GM21360 (cell line): ENCODE measurements at regions not wholly inside any gene's neighbourhood (a gene's known extent, or its start where the extent isn't known, plus 50 kb on each side); places are given as distances from the start of the nearest gene placed in this dataset.

Experiments
- ATAC-seq: cut with Tn5 transposase; IDR thresholded peaks from one replicate; pipeline ENCODE4 v1.9.1; 2021; ENCODE audit warnings: mild to moderate bottlenecking, moderate library complexity; ENCODE audit not compliant: unreplicated experiment

GRCh38 chr1:58861506-58861905 is 77.7 kb upstream of the JUN start:
- ATAC-seq = no peak

- ATAC-seq = no peak
Observed at GRCh38 chr1:58862728-58863385, 79.0 kb upstream of the JUN start.

DNA sequence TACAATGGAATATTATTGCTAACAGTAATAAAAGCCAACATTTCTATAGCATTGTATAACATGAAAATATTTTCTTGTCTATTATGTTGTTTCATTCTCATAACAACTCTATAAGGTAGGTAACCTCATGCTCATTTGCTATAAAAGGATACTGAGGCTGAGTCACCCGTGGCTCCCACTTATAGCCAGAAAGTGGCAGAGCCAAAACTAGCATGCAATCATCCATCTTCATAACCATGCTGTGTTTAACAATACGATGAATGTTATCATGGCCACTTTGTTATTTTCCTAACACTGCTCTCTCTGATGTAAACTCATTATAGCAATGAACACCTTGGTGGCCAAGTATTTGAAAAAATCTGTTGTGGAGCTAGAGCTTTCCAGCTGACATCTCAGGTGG is 80.8 kb upstream of the JUN start:
- no peak for ATAC-seq

- no peak for ATAC-seq
Observed at GRCh38 chr1:58866578-58866977, 82.7 kb upstream of the JUN start.

DNA sequence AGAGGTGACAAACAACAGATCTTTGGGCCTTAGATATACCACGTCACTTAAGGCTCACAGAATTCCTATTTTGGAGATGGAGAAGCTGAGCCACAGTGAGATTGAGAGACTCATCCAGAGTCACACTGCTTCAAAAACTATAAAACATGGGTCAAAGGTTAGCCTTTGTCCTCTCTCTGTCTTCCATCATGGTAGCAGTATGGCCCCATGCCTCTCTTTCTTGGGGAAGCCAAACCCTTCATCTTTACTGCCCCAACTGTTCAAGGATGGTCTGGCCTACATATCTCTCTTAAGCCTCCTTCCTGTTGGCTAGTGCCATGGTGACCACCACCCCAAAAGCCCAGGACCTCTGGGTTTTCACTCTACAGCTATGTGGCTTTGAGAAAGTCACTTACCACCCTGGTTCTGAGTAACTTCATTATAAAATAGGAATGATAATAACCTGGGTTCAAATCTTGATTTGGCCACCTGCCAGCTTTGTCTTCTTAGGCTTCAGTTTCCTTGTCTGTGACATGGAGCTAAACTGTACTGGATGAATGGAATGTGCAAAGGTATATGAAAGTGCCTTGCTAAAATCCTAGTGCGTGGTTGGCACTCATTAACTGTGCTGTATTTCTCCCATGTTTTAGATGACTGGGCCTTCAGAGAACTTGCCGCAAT is 85.9 kb upstream of the JUN start:
- no peak for ATAC-seq

GRCh38 chr1:58870298-58870676 is 86.4 kb upstream of the JUN start:
- no peak for ATAC-seq

DNA sequence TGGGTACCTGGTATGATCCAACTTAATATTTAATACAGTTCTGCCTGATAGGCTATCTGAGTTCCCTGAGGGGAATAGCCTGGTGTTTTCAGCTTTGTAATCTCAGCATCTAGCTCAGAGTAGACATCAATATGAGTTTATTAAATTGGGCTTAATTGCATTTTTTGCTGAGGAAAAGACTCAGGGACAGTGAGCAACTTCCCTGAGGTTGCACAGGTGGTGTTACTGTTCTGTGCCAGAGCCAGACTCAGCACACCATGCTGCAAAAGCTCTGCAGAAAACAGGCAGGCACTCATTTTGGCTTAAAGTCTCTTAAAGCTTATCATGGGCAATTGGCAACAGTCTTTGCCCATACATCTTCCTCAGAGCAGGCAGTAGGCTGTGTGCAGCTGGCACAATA is 90.5 kb upstream of the JUN start:
- no peak for ATAC-seq

DNA sequence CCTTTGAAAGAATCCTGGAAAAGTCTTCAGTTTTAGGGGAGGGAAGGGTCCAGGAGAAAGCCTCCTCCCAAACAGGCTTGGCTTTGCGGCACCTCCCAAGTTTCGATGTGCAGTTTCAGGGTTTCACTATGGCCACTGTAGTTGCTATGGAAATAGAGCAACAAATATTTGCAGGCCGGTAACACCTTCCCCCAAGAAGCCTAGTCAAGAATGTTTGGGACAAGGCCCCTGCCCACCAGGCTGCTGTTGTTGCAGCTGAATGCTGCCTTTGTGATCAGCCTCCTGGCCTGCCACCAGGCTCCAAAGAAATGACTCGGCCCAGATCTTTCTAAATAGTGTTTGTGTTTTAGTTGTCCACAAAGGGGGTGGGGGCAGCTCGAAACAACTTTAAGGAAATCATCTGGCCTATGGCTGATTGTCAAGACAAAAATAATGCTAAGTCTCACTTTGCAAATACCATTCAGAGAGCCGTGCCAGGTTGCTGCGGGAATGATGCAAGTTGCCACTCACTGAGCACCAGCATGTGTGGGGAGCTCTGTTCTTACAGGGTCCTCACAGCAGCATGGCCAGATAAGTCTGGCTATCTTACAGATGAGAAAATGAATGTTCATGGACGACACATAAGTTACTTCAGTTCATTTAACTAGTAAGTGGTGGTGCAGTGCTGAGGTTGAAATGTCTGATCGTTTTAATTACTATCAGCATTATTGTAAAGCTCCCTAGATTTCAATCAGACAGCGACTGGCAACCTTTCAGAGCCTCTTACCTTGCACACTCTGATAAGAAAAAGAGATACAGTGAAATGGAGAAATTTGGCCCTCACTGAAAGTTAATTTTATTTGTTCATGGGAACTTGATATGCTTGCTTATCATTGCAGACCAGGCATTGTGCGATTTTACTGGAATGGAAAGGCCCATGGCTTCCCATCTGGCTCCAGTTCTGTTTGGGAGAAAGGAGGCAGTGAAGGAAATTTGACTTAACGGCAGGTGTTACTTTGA is 91.2 kb upstream of the JUN start:
- no peak for ATAC-seq

DNA sequence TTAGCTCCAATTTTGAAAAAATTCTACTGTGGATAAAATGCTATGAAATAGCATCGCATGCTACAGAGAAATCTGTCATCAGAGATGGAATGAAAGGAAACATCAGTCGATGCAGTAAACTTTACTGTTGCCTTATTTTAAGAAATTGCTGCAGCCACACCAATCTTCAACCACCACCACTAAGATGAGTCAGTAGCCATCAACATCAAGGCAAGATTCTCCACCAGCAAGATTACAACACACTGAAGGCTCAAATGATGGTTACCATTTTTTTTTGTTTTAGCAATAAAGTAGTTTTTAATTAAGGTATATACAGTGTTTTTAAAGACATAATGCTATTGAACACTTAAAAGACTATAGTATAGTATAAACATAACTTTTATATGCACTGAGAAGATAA is 95.6 kb upstream of the JUN start:
- ATAC-seq = no peak

DNA sequence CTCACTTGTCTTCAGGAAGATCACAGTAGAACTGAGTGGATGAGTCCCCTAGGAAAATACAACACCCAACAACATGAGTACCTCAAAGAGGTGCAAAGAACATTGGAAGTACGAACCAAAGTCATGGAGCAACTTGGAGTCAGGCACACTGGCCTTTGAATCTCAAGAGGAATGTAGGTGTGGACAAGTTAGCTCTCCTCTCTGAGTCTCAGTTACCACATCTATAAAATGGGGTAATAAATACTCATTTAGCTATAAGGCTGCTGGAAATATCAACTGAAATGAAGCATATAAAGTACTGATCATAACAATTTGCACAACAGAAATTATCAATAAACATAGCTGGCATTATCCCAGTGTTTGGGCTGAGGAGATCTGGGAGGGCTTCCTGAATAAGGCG is 96.7 kb upstream of the JUN start:
- ATAC-seq = no peak

DNA sequence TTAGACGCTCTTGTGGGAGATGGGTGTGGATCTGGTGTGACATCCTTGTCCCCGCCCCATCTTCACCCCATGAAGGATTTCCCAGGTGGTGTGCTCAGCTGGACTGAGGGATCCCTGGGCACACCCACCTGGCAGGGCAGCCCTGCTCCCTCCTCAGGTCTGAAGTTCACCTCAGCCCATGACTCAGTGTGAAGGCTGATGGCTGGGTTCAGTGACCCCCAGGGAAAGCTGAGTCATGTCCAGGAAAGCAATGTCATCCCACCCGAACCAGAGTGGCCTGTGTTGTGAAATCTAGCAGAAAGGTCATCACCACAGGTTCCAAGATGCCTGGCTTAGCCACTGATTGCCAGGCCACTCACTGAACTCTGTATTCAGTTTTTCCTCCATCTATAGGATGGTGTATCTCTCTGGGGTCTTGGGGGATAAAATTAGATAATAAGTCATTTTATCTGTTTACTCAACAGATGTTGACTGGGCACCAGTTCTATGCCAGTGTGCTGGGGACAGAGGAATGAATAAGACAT is 97.7 kb upstream of the JUN start:
- ATAC-seq = no peak

DNA sequence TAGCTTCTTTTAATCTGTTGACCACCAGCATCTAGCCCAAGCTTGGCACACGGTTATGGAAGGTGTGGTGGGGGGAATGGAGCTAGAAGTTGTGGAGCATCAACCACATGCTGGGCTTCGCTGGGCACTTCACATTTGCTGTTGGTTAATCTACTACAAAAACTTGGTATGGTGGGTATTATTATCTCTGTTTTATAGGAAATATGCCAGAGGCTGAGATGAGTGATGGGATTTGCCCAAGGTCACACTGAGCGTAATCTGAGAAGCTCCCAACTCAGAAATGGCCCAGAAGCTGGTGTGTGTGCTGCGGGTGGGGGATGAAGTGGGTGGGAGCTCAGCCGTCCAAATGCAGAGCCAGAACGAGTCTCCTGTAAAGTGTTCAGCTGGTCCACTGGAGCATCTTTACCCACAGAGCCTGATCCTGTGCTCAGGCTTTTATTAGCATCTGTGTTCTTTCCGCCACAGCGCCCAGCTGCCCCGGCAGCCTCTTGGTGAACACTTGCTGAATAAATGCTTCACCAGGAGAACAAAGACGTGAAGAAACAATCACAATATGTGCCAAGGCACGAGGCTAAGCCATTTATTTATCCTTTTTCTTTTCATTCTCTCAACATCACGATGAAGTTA is 98.6 kb upstream of the JUN start:
- ATAC-seq = no peak

GRCh38 chr1:58883037-58883887 is 99.4 kb upstream of the JUN start:
- peak; percentile 35 for ATAC-seq

- ATAC-seq = peak; percentile 82
Observed at GRCh38 chr1:58883888-58884482, 100.1 kb upstream of the JUN start.

DNA sequence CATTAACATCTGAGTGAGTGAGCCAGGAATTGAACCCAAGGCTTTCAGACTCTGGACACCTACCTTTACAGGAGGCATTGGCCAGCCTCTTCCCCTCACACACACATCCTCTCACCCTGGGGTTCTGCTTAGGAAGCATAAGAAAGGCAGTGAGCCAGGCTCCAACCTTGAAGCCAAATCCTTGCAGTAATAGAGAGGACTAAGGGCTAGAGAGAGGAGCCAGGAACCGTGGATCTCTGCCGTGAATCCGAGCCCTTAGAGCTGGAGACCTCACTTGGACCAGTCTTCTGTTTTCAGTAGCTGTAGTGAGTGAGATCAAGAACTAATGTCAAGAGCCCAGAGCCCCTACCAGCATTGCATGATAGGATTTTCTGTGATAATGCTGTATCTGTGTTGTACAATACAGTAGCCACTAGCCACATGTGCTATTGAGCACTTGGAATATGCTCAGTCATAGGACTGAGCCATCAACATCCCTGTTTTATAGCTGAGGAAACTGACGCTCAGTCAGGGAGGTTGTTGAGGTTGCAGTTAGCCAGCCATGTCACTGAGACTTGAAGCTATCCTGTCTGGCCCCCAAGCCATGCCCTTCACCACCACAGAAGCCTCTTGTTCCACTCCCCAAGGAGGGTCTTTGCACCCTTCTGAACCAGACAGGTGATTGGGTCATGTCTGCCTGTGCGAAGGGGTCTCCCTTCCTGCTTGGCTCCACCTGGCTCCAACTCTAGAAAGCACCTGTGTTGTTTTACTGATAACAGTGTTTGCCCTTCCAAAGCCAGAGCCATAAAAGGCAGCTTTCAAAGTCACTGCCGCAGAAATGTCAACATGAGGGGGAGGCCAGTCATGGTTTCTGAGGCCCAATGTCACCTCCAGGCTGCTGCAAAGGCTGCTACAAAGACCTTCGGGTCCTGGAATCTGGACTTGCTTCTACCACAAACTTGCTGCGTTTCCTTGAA is 101.1 kb upstream of the JUN start:
- ATAC-seq = no peak

- ATAC-seq = no peak
Observed at GRCh38 chr1:58885998-58886397, 102.2 kb upstream of the JUN start.

DNA sequence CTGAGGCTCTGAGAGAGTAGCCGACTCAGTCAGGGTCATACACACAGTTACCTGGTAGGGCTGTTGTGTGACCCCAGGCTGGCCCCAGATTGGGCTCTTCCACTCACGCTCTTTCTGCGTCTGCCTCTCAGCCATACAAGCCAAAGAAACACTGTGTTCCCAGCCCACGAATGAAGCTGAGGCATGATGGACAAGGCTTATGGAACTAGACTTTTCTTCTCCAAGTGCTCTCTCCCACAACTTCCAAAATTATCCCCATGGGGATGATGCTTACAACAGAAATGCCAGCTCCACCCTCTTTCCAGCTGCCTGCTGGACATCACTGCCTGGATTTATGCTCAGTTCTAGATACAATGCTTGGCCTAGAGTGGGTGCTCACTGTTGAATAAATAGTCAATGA is 102.8 kb upstream of the JUN start:
- ATAC-seq = no peak

GRCh38 chr1:58887059-58887458 is 103.2 kb upstream of the JUN start:
- no peak for ATAC-seq

GRCh38 chr1:58888833-58889232 is 105.0 kb upstream of the JUN start:
- no peak for ATAC-seq
